ENCODE measurements at regions not wholly inside any gene's neighbourhood (a gene's known extent, or its start where the extent isn't known, plus 50 kb on each side); places are given as distances from the start of the nearest gene placed in this dataset.

DNA sequence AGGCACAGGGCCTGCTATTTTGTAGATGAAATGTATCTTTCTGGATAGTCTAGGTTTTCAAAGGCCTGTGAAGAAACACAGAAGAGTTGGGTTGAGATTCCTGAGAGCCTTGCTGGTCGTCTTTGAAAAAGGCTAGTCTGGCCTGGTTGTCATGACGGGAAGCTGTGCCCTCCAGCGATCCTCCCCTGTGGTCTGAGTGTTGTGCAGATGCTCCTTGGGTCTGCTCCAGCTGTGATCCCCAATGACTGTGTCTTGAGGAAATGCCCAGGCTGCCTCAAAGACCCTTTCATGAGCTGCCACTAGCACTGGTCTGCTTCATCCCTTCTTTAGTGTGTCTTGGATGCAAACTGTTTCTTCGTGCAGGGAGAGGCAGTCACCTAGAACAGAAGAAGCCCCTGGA lies 111.0 kb upstream of the SYNPR start:
- Histone ChIP-seq H3K27ac (replicated peaks) (no peak overlapping the region), H3K4me3 (replicated peaks; ENCODE audit: insufficient read depth, low read length) (no peak overlapping the region), H3K27me3 (ENCODE audit: insufficient read depth, poor library complexity, severe bottlenecking) (no peaks in the 10 kb centered on the region)
- no peak for DNase-seq (ENCODE audit: low read depth in 1 of 2, low spot score in 1 of 2)
- TF ChIP-seq GABPA (IDR thresholded peaks at IDR 0.05; ENCODE audit: low read depth) = no peak
- no peak for TF ChIP-seq REST (IDR thresholded peaks at IDR 0.05; ENCODE audit: insufficient replicate concordance, low read depth)
- no peak for TF ChIP-seq SPI1 (IDR thresholded peaks at IDR 0.05; ENCODE audit: borderline replicate concordance, low read depth)
- TF ChIP-seq POLR2AphosphoS5 (IDR thresholded peaks at IDR 0.05; ENCODE audit: low read depth) = no peak
- TF ChIP-seq CTCF (IDR thresholded peaks at IDR 0.05; ENCODE audit: insufficient read depth, low read length) = no peak

- no peak overlapping the region for H3K27ac ChIP-seq (replicated peaks)
- H3K27me3 ChIP-seq (ENCODE audit: insufficient read depth, poor library complexity, severe bottlenecking) = no peaks in the 10 kb centered on the region
- TF ChIP-seq REST (IDR thresholded peaks at IDR 0.05; ENCODE audit: insufficient replicate concordance, low read depth) (no peak), CTCF (IDR thresholded peaks at IDR 0.05; ENCODE audit: insufficient read depth, low read length) (no peak), POLR2AphosphoS5 (IDR thresholded peaks at IDR 0.05; ENCODE audit: low read depth) (no peak), SPI1 (IDR thresholded peaks at IDR 0.05; ENCODE audit: borderline replicate concordance, low read depth) (no peak), GABPA (IDR thresholded peaks at IDR 0.05; ENCODE audit: low read depth) (no peak)
- no peak for DNase-seq (ENCODE audit: low read depth in 1 of 2, low spot score in 1 of 2)
- no peak overlapping the region for H3K4me3 ChIP-seq (replicated peaks; ENCODE audit: insufficient read depth, low read length)
Measured at GRCh38 chr3:63168179-63168578, 109.9 kb upstream of the SYNPR start.

- TF ChIP-seq POLR2AphosphoS5 (IDR thresholded peaks at IDR 0.05; ENCODE audit: low read depth) = no peak
- no peak for TF ChIP-seq REST (IDR thresholded peaks at IDR 0.05; ENCODE audit: insufficient replicate concordance, low read depth)
- no peak for TF ChIP-seq CTCF (IDR thresholded peaks at IDR 0.05; ENCODE audit: insufficient read depth, low read length)
- TF ChIP-seq GABPA (IDR thresholded peaks at IDR 0.05; ENCODE audit: low read depth) = no peak
- TF ChIP-seq SPI1 (IDR thresholded peaks at IDR 0.05; ENCODE audit: borderline replicate concordance, low read depth) = no peak
- no peak overlapping the region for H3K4me3 ChIP-seq (replicated peaks; ENCODE audit: insufficient read depth, low read length)
- no peaks in the 10 kb centered on the region for H3K27me3 ChIP-seq (ENCODE audit: insufficient read depth, poor library complexity, severe bottlenecking)
- H3K27ac ChIP-seq (replicated peaks) = no peak overlapping the region
- DNase-seq (ENCODE audit: low read depth in 1 of 2, low spot score in 1 of 2) = no peak
Measured at GRCh38 chr3:63179862-63180522, 98.1 kb upstream of the SYNPR start.

Data from HL-60 (cell line).